Left hindlimb (tissue), 1 donor: ENCODE measurements at regions not wholly inside any gene's neighbourhood (a gene's known extent, or its start where the extent isn't known, plus 50 kb on each side); places are given as distances from the start of the nearest gene placed in this dataset.
"Not testable (repeated sequence)": the region's sequence is repeated elsewhere in the genome, so short reads cannot be mapped to it uniquely, and the experiment has no call there.

Experiments
- DNase-seq: peaks from one replicate; pipeline ENCODE4 v3.0.0-alpha.2; 2018

DNA sequence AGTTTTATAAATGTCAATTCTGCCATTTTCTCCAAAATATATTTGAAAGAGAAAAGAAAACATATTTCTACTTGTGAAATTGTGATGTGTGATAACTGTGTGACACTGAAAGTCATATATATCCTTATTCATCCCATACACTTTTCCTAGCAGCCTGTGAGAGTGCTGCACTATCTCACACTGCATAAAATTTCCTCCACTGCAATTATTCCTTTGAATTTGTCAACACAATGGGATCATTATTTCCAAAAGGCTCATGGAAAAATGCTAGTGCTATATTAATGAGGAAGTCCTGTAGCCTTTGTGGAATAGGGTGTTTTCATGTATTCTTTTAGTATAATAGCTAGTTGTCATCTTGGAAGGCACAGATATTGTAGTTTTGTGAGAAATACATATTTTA lies 504.1 kb downstream of the RPL10L start:
- DNase-seq: no peak

DNA sequence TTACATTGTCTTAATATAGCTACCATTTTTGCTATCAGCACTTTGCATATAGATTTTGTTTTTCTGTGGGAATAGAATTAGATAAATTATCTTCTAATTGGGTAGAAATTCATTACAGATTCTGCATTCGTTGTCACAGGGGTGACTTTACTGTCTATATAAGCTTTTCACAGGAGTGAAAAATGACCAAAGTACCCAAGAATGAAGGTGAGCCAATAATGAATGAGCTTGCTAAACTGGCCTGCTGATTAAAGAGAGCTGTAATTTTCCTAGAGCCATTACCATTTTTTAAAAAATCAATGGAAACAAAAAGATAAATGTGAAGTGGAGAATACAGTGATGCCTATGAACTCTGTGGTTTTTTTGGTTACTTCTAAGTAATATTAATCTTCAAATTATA lies 504.6 kb downstream of the RPL10L start:
- DNase-seq: no peak

DNA sequence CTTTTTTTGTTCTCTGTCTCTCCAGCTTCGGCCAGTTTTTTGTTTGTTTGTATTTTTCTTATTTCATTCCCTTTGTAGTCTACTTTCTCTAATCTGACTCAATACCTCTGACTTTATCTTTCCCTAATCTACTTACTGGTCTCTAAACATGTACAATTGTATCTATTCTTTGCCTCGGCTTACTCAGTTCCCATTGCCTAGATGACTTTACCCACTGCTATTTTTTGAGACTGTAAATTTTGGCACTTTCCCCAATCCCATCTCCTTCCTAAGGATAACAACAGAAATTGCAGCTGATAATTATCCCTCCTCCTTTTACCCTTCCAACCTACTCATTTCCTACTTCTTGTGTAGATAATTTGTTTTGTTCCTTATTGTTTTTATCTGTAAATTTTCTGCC lies 511.1 kb downstream of the RPL10L start:
- no peak for DNase-seq

GRCh38 chr14:46139649-46140048 lies 511.9 kb downstream of the RPL10L start:
- DNase-seq: no peak

- DNase-seq: no peak
Measured at GRCh38 chr14:46137786-46138185, 513.8 kb downstream of the RPL10L start.

GRCh38 chr14:46136456-46136855 lies 515.1 kb downstream of the RPL10L start:
- DNase-seq: no peak

DNA sequence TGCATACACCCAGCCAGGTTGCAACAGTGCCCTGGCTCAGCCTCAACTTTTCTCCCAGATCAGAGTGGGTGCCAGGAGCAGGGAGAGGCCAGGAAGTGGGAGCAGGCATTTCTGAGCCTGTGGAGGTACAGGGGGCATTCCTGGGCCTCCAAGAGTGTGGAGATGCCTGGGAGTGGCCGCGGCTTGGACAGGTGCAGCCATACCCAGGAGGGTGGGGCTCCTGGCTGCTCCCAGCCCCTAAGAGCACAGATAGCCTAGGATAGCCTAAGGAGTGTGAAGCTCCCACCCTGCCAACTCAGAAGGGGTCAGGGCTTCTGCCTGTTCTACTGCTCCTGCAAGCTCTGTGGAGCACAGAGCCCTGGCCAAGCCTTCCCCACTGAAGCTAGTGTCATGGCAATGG lies 543.4 kb downstream of the RPL10L start:
- no peak for DNase-seq

GRCh38 chr14:46100901-46101300 lies 550.7 kb downstream of the RPL10L start:
- DNase-seq: not testable (repeated sequence)

- DNase-seq: no peak
Measured at GRCh38 chr14:46091819-46092218, 559.8 kb downstream of the RPL10L start.

DNA sequence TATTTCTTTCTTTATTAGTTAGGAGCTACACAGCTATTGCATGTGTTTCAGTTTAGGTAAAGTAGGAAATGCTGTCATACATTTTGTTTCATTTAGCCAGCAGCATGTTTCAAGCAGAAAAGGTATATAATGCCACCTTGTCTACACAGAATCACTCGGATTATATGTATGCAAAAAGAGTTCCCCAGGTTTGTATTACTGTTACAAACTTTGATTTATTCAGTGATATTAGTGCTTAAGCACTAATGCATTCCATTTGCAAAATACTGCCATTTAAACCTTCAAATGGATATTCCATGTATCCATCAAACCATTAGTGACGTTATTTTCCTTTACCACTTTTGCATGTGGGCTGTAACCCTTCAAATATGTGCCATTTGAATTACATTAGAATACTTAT lies 564.0 kb downstream of the RPL10L start:
- no peak for DNase-seq

GRCh38 chr14:46074061-46074460 lies 577.5 kb downstream of the RPL10L start:
- DNase-seq: no peak

DNA sequence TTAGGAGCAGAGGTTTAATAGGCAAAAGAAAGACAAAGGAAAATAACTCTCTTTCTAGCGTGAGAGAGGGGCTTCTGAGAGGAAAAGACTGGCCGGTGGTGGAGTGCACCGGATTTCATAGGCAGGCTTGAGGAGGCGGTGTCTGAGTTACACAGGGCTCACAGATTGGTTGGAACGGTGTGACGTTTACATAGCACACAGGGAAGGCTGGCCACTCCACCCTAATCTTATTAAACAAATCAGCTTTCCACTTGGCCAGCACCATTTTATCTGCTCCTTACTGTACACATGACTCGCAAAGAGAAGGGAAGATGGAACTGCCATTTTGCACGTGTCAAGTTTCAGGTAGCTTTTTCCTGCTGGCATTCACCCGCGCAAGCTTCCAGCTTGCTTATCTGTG lies 587.7 kb downstream of the RPL10L start:
- no peak for DNase-seq

DNA sequence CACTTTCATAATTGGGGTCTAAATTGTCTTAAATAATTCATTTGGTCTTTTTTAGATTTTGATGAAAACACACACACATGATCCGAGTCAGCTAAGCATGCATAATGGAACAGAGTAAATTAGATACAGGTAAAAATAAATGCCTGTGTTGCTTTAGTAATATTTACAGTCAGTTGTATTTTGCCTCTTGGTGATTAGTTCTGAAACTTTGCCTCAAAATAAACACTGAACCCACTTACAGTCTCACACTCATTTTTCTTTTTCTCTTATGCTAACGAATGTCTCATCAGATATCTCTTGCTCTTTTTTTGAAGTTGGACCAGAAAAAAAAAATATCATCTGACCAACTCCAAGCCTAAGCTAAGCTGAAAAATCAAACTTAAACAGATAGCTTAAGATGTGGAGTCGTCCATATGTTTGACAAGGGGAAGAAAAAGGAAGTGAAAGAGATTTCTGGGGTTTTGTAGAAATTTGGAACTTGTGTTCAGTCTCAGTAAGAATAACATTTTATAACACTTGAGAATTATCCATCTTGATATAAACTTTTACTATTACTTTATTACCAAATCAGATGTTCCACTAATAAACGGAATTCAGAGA lies 592.5 kb downstream of the RPL10L start:
- no peak for DNase-seq

DNA sequence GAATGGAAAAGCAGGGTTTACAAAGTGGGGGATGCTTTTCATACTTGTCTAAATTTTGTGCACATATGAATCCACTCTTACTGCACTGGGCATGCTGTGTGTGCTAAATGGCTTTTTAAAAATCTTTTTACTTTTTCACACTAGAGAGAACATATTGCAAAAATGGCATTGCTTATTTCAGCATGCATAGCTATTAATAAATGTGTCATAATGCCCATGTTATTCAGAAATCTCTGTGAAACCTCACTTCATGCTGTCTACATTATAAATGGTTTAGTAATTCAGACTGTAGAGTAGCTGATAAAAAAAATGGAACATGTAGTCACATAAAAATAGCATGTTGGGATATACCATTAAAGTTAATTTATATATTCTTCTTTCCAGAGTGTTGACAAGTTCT lies 593.8 kb downstream of the RPL10L start:
- DNase-seq: no peak

- no peak for DNase-seq
Measured at GRCh38 chr14:46054526-46054925, 597.1 kb downstream of the RPL10L start.

GRCh38 chr14:46053221-46053620 lies 598.4 kb downstream of the RPL10L start:
- no peak for DNase-seq

GRCh38 chr14:46051796-46052195 lies 599.8 kb downstream of the RPL10L start:
- no peak for DNase-seq

DNA sequence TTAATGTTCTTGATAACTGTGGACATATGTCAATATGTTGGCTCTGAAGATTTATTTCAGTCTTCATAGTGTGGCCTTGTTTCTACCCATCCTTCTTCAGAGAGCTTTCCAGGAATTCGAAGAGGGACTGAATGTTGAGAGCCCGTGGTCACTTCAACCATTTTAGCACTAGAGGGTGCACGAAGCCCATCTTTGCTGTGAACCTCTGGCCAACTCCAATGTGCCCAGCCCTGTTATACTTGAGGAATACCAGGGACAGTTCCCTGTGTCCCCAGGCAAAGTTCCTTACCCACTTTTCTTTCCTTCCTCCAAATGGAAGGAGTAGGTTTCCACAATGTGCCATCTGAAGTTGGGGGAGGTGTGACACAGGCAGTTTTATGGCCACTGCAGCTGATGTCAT lies 603.5 kb downstream of the RPL10L start:
- peak; percentile 23 for DNase-seq

DNA sequence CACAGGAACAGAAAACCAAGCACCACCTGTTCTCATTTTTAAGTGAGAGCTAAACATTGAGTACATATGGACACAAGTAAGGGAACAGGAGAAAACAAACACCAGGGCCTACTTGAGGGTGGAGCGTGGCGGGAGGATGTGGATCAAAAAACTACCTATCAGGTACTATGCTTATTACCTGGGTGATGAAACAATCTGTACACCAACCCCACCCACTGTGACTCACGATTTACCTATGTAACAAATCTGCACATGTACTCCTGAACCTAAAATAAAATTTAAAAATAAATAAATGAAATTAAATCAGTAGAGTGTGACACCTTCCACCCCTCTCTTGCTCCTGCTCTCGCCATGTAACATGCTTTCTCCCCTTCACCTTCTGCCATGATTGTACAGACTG lies 615.5 kb downstream of the RPL10L start:
- DNase-seq: no peak

DNA sequence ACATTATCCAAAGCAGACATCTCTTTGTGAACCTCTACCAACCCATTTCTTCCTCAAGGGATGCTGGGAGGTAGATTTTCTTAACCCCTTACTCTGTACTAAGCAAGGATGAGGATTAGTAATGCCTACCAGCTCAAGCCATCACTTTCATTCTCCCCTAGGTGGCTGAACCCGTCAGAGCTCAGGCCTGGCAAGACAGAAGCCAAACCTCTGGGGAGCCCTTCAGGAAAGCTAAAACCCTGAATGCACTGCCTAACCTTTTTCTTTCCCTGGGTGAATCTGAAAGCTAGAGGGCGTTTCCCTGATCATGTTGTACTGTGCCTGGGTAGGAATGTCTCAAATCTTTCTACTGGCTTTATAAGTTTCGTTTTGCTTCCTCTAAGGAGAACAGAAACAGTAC lies 617.3 kb downstream of the RPL10L start:
- no peak for DNase-seq

DNA sequence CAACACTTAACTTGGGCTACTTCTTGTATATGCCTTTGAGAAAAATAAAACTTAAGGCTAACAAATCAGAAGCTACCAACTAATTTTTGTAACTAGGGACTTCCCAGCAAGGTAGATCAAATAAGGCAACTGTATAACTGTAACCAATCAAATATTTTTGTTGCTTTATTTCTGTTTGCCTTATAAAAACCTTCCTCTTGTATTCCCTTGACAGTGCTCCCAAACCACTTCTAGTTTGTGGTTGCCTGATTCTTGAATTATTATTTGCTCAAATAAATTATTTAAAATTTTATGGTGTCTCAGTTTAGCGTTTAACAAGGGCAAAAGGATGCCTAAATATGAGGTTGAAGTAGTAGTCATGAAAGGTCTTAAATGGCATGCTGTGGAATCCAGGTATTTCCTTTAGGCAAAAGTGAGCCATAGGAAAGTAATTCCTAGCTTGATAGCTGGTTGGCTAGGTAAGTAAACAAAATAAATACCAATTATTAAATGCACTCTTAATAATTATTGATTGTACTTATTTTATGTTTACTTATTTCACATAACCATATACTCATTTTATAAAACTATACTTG lies 632.6 kb downstream of the RPL10L start:
- DNase-seq: no peak

- DNase-seq: no peak
Measured at GRCh38 chr14:46008348-46008747, 643.2 kb downstream of the RPL10L start.

GRCh38 chr14:45998554-45998953 lies 653.0 kb downstream of the RPL10L start:
- DNase-seq: no peak

DNA sequence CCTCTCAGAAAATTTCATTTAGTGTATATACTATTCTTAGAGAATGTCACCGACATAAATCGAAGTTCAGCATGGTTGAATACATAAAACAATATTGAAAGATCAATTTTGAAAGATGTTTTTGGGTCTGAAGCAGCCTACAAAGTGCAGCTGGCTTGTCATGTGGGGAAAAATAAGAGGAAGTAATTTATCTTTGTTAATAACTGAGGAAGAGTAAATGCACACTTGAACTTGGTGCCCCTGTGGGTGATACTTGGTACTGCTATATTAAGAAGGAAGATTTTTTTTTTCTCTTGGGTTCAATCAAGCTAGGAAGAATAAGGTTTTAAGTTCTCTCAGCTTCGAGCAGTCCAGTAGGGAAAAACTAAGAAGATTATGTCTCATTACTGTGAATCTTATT lies 661.3 kb downstream of the RPL10L start:
- DNase-seq: no peak

- DNase-seq: no peak
Measured at GRCh38 chr14:45976001-45976400, 675.6 kb downstream of the RPL10L start.
